SK-N-SH (cell line): ENCODE measurements at regions not wholly inside any gene's neighbourhood (a gene's known extent, or its start where the extent isn't known, plus 50 kb on each side); places are given as distances from the start of the nearest gene placed in this dataset.
A peak's percentile ranks its signal among the peaks of the same experiment; 100 is the strongest.

Source experiments
- CHD2 ChIP-seq: fragments of 150-350 bp; IDR thresholded peaks from 2 replicates; pipeline ENCODE4 v1.6.1; 2018; ENCODE audit warnings: low read length; ENCODE audit not compliant: partially characterized antibody
- EZH2phosphoT487 ChIP-seq: fragments of 200-600 bp; sonication (generic); IDR thresholded peaks from 2 replicates; pipeline ENCODE4 v1.6.1; 2017; ENCODE audit warnings: low read depth, mixed run types, mild to moderate bottlenecking, antibody characterized with exemption, moderate library complexity, borderline replicate concordance
- FOSL2 ChIP-seq: IDR thresholded peaks from 2 replicates; pipeline ENCODE4 v1.4.0; 2012; ENCODE audit warnings: low read depth, mild to moderate bottlenecking, moderate library complexity, borderline replicate concordance
- GABPA ChIP-seq: IDR thresholded peaks from 2 replicates; pipeline ENCODE4 v1.4.0; 2012; ENCODE audit warnings: low read depth, mild to moderate bottlenecking
- JUND ChIP-seq: IDR thresholded peaks from 2 replicates; pipeline ENCODE4 v1.4.0; 2012
- MEF2A ChIP-seq: IDR thresholded peaks from 2 replicates; pipeline ENCODE4 v1.4.0; 2012; ENCODE audit warnings: low read depth, borderline replicate concordance
- MXI1 ChIP-seq: IDR thresholded peaks from 2 replicates; pipeline ENCODE4 v1.6.1; 2012; ENCODE audit warnings: mild to moderate bottlenecking, low read depth, low read length, improper control_type of control experiment
- NRF1 ChIP-seq: IDR thresholded peaks from 2 replicates; pipeline ENCODE4 v1.6.1; 2012; ENCODE audit warnings: low read depth, mild to moderate bottlenecking, low read length
- POLR2AphosphoS5 ChIP-seq: IDR thresholded peaks from 2 replicates; pipeline ENCODE4 v1.6.1; 2012; ENCODE audit warnings: low read depth, low read length
- RAD21 ChIP-seq: IDR thresholded peaks from 2 replicates; pipeline ENCODE4 v1.6.1; 2012; ENCODE audit warnings: mild to moderate bottlenecking, low read length
- RCOR1 ChIP-seq: fragments of 150-350 bp; IDR thresholded peaks from 2 replicates; pipeline ENCODE4 v1.6.1; 2017; ENCODE audit warnings: antibody characterized with exemption, low read length
- RXRA ChIP-seq: IDR thresholded peaks from 2 replicates; pipeline ENCODE4 v1.4.0; 2012; ENCODE audit warnings: low read depth, mild to moderate bottlenecking, borderline replicate concordance
- SMC3 ChIP-seq: IDR thresholded peaks from 2 replicates; pipeline ENCODE4 v1.6.1; 2012; ENCODE audit warnings: low read depth, low read length, improper control_type of control experiment
- TAF1 ChIP-seq: IDR thresholded peaks from 2 replicates; pipeline ENCODE4 v1.6.1; 2012; ENCODE audit warnings: low read depth, mild to moderate bottlenecking, low read length, moderate library complexity, borderline replicate concordance
- TCF12 ChIP-seq: IDR thresholded peaks from 2 replicates; pipeline ENCODE4 v1.4.0; 2012
- YY1 ChIP-seq: IDR thresholded peaks from 2 replicates; pipeline ENCODE4 v1.4.0; 2012; ENCODE audit warnings: low read depth, mild to moderate bottlenecking
- TF ChIP-seq, protein P1 (sequence below): IDR thresholded peaks from 2 replicates; pipeline ENCODE4 v1.6.1; 2012; ENCODE audit warnings: mild to moderate bottlenecking, low read depth, low read length, moderate library complexity
- TF ChIP-seq, protein P2 (sequence below): fragments of 150-350 bp; IDR thresholded peaks from 2 replicates; pipeline ENCODE4 v1.6.1; 2017; ENCODE audit warnings: antibody characterized with exemption, low read length, low read depth, borderline replicate concordance
- TF ChIP-seq, protein P3 (sequence below): IDR thresholded peaks from 2 replicates; pipeline ENCODE4 v1.4.0; 2012; ENCODE audit warnings: low read depth, borderline replicate concordance
- TF ChIP-seq, protein P4 (sequence below): IDR thresholded peaks from 2 replicates; pipeline ENCODE4 v1.4.0; 2012; ENCODE audit warnings: low read depth, borderline replicate concordance
- TF ChIP-seq, protein P5 (sequence below): IDR thresholded peaks from 2 replicates; pipeline ENCODE4; 2012
- TF ChIP-seq, protein P6 (sequence below): IDR thresholded peaks from 2 replicates; pipeline ENCODE4 v1.4.0; 2012; ENCODE audit warnings: low read depth

DNA sequence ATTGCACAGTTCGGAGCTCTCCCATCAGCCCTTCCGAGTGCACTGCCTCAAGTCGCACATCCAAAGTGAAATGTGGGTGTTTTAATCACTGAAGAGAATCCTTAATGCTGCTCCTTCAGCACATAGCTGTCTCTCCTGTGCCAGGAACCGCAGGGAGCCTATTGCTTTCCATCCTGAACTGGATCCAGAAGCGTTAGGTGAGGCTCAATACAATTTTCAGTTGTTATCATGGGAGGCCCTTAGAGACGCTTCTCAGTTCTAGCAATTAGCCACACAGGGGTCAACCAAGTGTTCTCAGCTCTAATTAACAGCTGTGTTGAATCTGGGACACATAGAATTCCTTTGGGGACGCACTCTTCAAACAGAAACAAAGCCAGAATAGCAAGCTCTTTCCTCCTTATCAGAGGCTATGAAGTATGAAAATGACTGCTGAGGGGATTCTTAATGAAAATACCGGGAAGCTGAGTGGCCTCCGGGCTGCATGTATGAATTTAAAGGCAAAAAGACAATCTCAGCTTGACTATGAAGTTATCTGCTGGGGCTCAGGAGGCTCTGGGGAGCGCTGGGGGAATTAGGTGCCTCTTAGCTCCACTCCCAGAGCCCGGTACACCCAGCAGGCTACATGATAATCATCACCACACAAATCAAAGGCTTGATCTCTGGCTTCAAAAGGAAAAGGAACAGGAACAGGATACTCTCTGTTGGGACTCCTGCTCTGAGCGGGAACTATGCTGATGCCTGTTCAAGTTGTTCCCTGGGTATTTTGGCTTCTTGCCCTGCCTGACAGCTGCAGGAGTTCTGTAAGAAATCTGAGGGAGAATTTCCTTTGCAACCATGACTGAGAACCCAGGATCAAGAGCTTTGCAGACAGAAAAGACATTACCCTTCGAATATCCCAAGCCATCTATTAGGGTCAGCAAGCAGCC lies 55.4 kb upstream of the NCOA1 start (continued):
- peak; percentile 73 for TF ChIP-seq RCOR1
- TF ChIP-seq EZH2phosphoT487: no peak
- no peak for TF ChIP-seq GABPA
- 0 out of 2 replicates have a peak, but pooled peaks have one; percentile 31 for TF ChIP-seq TCF12
- no peak for TF ChIP-seq YY1
- TF ChIP-seq RXRA: no peak
- TF ChIP-seq, protein P1, sequence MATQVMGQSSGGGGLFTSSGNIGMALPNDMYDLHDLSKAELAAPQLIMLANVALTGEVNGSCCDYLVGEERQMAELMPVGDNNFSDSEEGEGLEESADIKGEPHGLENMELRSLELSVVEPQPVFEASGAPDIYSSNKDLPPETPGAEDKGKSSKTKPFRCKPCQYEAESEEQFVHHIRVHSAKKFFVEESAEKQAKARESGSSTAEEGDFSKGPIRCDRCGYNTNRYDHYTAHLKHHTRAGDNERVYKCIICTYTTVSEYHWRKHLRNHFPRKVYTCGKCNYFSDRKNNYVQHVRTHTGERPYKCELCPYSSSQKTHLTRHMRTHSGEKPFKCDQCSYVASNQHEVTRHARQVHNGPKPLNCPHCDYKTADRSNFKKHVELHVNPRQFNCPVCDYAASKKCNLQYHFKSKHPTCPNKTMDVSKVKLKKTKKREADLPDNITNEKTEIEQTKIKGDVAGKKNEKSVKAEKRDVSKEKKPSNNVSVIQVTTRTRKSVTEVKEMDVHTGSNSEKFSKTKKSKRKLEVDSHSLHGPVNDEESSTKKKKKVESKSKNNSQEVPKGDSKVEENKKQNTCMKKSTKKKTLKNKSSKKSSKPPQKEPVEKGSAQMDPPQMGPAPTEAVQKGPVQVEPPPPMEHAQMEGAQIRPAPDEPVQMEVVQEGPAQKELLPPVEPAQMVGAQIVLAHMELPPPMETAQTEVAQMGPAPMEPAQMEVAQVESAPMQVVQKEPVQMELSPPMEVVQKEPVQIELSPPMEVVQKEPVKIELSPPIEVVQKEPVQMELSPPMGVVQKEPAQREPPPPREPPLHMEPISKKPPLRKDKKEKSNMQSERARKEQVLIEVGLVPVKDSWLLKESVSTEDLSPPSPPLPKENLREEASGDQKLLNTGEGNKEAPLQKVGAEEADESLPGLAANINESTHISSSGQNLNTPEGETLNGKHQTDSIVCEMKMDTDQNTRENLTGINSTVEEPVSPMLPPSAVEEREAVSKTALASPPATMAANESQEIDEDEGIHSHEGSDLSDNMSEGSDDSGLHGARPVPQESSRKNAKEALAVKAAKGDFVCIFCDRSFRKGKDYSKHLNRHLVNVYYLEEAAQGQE: no peak
- peak; percentile 66 for TF ChIP-seq MXI1
- TF ChIP-seq, protein P2, sequence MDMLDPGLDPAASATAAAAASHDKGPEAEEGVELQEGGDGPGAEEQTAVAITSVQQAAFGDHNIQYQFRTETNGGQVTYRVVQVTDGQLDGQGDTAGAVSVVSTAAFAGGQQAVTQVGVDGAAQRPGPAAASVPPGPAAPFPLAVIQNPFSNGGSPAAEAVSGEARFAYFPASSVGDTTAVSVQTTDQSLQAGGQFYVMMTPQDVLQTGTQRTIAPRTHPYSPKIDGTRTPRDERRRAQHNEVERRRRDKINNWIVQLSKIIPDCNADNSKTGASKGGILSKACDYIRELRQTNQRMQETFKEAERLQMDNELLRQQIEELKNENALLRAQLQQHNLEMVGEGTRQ: no peak
- no peak for TF ChIP-seq POLR2AphosphoS5
- TF ChIP-seq JUND: no peak
- TF ChIP-seq, protein P3, sequence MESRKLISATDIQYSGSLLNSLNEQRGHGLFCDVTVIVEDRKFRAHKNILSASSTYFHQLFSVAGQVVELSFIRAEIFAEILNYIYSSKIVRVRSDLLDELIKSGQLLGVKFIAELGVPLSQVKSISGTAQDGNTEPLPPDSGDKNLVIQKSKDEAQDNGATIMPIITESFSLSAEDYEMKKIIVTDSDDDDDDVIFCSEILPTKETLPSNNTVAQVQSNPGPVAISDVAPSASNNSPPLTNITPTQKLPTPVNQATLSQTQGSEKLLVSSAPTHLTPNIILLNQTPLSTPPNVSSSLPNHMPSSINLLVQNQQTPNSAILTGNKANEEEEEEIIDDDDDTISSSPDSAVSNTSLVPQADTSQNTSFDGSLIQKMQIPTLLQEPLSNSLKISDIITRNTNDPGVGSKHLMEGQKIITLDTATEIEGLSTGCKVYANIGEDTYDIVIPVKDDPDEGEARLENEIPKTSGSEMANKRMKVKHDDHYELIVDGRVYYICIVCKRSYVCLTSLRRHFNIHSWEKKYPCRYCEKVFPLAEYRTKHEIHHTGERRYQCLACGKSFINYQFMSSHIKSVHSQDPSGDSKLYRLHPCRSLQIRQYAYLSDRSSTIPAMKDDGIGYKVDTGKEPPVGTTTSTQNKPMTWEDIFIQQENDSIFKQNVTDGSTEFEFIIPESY: no peak
- no peak for TF ChIP-seq TAF1
- no peak for TF ChIP-seq CHD2
- TF ChIP-seq, protein P4, sequence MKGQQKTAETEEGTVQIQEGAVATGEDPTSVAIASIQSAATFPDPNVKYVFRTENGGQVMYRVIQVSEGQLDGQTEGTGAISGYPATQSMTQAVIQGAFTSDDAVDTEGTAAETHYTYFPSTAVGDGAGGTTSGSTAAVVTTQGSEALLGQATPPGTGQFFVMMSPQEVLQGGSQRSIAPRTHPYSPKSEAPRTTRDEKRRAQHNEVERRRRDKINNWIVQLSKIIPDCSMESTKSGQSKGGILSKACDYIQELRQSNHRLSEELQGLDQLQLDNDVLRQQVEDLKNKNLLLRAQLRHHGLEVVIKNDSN: no peak
- TF ChIP-seq, protein P5, sequence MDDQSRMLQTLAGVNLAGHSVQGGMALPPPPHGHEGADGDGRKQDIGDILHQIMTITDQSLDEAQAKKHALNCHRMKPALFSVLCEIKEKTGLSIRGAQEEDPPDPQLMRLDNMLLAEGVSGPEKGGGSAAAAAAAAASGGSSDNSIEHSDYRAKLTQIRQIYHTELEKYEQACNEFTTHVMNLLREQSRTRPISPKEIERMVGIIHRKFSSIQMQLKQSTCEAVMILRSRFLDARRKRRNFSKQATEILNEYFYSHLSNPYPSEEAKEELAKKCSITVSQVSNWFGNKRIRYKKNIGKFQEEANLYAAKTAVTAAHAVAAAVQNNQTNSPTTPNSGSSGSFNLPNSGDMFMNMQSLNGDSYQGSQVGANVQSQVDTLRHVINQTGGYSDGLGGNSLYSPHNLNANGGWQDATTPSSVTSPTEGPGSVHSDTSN: no peak
- TF ChIP-seq RAD21: no peak; the same call in 1 of the 2 replicates
- TF ChIP-seq FOSL2: no peak
- no peak for TF ChIP-seq NRF1
- no peak for TF ChIP-seq MEF2A
- TF ChIP-seq SMC3: no peak
- TF ChIP-seq, protein P6, sequence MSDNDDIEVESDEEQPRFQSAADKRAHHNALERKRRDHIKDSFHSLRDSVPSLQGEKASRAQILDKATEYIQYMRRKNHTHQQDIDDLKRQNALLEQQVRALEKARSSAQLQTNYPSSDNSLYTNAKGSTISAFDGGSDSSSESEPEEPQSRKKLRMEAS: no peak
